K562 (cell line): ENCODE measurements at regions not wholly inside any gene's neighbourhood (a gene's known extent, or its start where the extent isn't known, plus 50 kb on each side); places are given as distances from the start of the nearest gene placed in this dataset.
A peak's percentile ranks its signal among the peaks of the same experiment; 100 is the strongest.

ENCODE experiments used
- JUN ChIP-seq, 2 experiments: sonication (generic) in 1 of 2; formaldehyde crosslinking in 1 of 2; IDR thresholded peaks; 2 replicates each; pipeline versions ENCODE4 v1.6.1 to v1.8.0; 2012 to 2022; ENCODE audit warnings: borderline replicate concordance in 2 of 2, mild to moderate bottlenecking in 2 of 2, improper control_type of control experiment in 1 of 2, low read depth in 1 of 2, low read length in 1 of 2, missing genetic modification reagents in 1 of 2
- NR3C1 ChIP-seq: sonication (generic); formaldehyde crosslinking; IDR thresholded peaks from 2 replicates; pipeline ENCODE4 v1.8.1; 2022; ENCODE audit warnings: missing genetic modification reagents
- RAD21 ChIP-seq, 2 experiments: fragments of 250-450 bp in 1 of 2; fragments of 450-650 bp in 1 of 2; sonication (Bioruptor Pico) in 1 of 2; formaldehyde crosslinking in 1 of 2; IDR thresholded peaks in 1 of 2; conservative IDR thresholded peaks in 1 of 2; 2 replicates each; pipeline versions ENCODE4 v1.4.0 to v1.8.0; 2020 to 2022; ENCODE audit warnings: mild to moderate bottlenecking in 2 of 2, moderate library complexity in 1 of 2
- SMARCA4 ChIP-seq: fragments of 450-650 bp; IDR thresholded peaks from 2 replicates; pipeline ENCODE4 v1.6.1; 2016
- TRIM24 ChIP-seq, 2 experiments: fragments of 450-650 bp; IDR thresholded peaks; 2 replicates each; pipeline ENCODE4 v1.6.1; 2016
- ZC3H8 ChIP-seq: fragments of 450-650 bp; IDR thresholded peaks from 2 replicates; pipeline ENCODE4 v1.6.1; 2017
- ZNF395 ChIP-seq: fragments of 200-800 bp; sonication (Bioruptor generic); IDR thresholded peaks from 2 replicates; pipeline ENCODE4 v1.6.1; 2017; ENCODE audit warnings: missing genetic modification characterization, missing compliant biosample characterization
- ZNF592 ChIP-seq: fragments of 450-650 bp; IDR thresholded peaks from 2 replicates; pipeline ENCODE4 v1.6.1; 2017; ENCODE audit warnings: antibody characterized with exemption, mild to moderate bottlenecking
- ZNF766 ChIP-seq: fragments of 200-800 bp; sonication (Bioruptor generic); conservative IDR thresholded peaks from 2 replicates; pipeline ENCODE4 v1.6.1; 2016; ENCODE audit warnings: missing genetic modification characterization, missing compliant biosample characterization

GRCh38 chr21:35256468-35256988 is 207.4 kb upstream of the RUNX1 start (continued):
- TF ChIP-seq ZNF395 (0 out of 2 replicates have a peak, but pooled peaks have one; percentile 14), SMARCA4 (peak; percentile 57; the same call in 1 of the 2 replicates), NR3C1 (CRISPR knock-in tag) (no peak), ZNF592 (peak; percentile 24; the same call in 1 of the 2 replicates), TRIM24 (IDR thresholded peaks at IDR 0.05) (no peak), RAD21 (CRISPR knock-in tag; conservative IDR thresholded peaks at IDR 0.05 in 1 of 2, IDR thresholded peaks at IDR 0.05 in 1 of 2) (peak in 1 of 2 experiments; percentile 35; a peak in 1 of 4 replicates), ZC3H8 (no peak), ZNF766 (CRISPR knock-in tag) (peak; percentile 92), JUN (IDR thresholded peaks at IDR 0.05; ENCODE audit: borderline replicate concordance, low read depth, low read length) (peak; percentile 76), JUN (CRISPR knock-in tag; IDR thresholded peaks at IDR 0.05; ENCODE audit: borderline replicate concordance) (no peak)
